Lower leg skin (tissue), 4 donors: ENCODE measurements at regions not wholly inside any gene's neighbourhood (a gene's known extent, or its start where the extent isn't known, plus 50 kb on each side); places are given as distances from the start of the nearest gene placed in this dataset.

Source experiments
- DNase-seq, 2 donors: peaks; one replicate each; pipeline ENCODE4 v3.0.0-alpha.2; 2019; ENCODE audit warnings: low spot score in 2 of 2
- H3K4me3 ChIP-seq: fragments of 200-600 bp; sonication (generic); 2 replicates; pipeline ENCODE4 v1.5.1; 2017; ENCODE audit warnings: mild to moderate bottlenecking, low read depth; ENCODE audit not compliant: poor library complexity, severe bottlenecking
- CTCF ChIP-seq, 3 donors: fragments of 450-650 bp; IDR thresholded peaks; one replicate each; pipeline ENCODE4 v1.5.1; 2016; ENCODE audit warnings: antibody characterized with exemption in 3 of 3, mild to moderate bottlenecking in 3 of 3, moderate library complexity in 2 of 3
- POLR2A ChIP-seq, 2 donors: fragments of 450-650 bp; IDR thresholded peaks; one replicate each; pipeline ENCODE4 v1.6.1; 2016 to 2017; ENCODE audit warnings: antibody characterized with exemption in 2 of 2, mild to moderate bottlenecking in 1 of 2, moderate library complexity in 1 of 2
- WGBS, 2 donors: methylation state at CpG; one replicate each; pipeline ENCODE4 v1.1.5; 2018; 5-methylcytosine and 5-hydroxymethylcytosine counted together
- intact Hi-C: fragments of 100-400 bp; cut with DNase I; formaldehyde crosslinking; loops from one replicate; pipeline ENCODE4 v1.15.0; 2023; ENCODE audit warnings: low total_unique reads

GRCh38 chr6:98433325-98434056 lies 400.9 kb upstream of the POU3F2 start:
- DNase-seq = no peak
- TF ChIP-seq CTCF (IDR thresholded peaks at IDR 0.05) (no peak), POLR2A (IDR thresholded peaks at IDR 0.05) (no peak)
- 70 to 81% methylated on average over 3 of the region's 3 CpGs for WGBS, 2 donors
- no peak overlapping the region for H3K4me3 ChIP-seq
- intact Hi-C loops = no loop called here

DNA sequence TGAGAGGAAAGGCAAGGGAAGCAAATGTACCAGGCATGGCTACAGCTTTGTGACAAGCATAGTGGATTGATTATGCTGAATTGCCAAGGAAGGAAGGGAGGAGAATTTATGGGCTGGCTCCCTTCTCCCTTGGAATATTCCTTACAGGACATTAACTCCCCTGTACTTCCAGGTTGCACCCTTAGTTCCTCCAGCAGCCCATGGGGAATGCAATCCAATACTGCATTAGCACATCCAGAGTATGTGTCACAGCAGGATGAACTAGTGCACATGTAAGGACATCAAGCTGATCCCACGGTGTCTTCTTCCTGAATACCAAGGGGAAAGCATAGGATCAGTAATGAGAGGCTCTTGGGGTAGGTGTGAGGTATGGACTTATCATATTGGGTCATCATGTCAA lies 390.7 kb upstream of the POU3F2 start:
- no peak overlapping the region for H3K4me3 ChIP-seq
- intact Hi-C loops = no loop called here

DNA sequence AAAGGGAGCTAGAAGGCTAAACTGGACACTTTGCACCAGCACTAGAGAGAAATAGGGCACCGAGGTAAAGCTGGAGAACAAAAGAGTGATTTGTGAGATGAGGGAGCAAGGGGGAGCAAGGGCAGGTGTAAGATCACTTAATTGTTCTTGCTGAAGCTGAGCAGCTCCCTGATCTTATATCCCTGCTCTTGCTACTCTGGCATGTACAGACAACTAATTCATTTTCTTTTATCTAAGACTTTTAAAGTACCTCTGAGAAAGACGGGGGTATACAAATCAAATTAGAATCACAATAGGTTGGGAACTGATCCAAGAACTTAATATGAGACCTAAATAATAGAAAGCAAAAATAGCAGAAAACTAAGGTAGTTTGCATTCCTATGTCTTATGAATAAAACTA lies 381.7 kb upstream of the POU3F2 start:
- H3K4me3 ChIP-seq = no peak overlapping the region
- WGBS, 2 donors = 26 to 28% methylated on average over 2 of the region's 2 CpGs
- TF ChIP-seq CTCF (IDR thresholded peaks at IDR 0.05) (no peak), POLR2A (IDR thresholded peaks at IDR 0.05) (no peak)
- intact Hi-C loops = no loop called here
- no peak for DNase-seq

More for the DNA sequence above, 390.7 kb upstream of the POU3F2 start:
- WGBS, 2 donors = 60 to 75% methylated on average over 1 of the region's 1 CpG
- TF ChIP-seq POLR2A (IDR thresholded peaks at IDR 0.05) = no peak
- no peak for TF ChIP-seq CTCF (IDR thresholded peaks at IDR 0.05)
- DNase-seq = no peak

GRCh38 chr6:98454809-98455322 lies 379.5 kb upstream of the POU3F2 start:
- TF ChIP-seq POLR2A (IDR thresholded peaks at IDR 0.05) (no peak), CTCF (IDR thresholded peaks at IDR 0.05) (no peak)
- intact Hi-C loops = no loop called here
- WGBS, 2 donors = 77 to 79% methylated on average over 5 of the region's 5 CpGs

DNA sequence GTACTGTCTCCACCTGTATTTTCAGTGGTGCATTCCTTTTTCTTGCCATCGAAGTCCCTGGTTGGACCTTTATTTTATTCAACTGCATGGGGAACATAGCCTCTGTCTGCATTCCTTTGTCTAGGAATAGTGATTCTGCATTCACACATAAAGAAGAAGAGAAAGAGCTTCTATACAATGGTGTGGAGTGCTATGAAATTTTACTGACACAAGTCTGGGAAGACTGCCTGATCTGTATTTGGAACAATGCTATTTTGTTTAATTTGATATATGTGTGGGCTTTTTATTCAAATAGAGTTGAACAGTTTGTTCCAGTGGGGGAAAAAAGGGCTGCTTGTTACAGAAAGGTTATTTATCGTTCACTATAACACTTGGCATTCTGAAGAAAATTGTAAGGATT lies 375.7 kb upstream of the POU3F2 start:
- intact Hi-C loops = no loop called here
- TF ChIP-seq CTCF (IDR thresholded peaks at IDR 0.05) (no peak), POLR2A (IDR thresholded peaks at IDR 0.05) (no peak)
- WGBS, 2 donors = 75 to 76% methylated on average over 2 of the region's 2 CpGs
- H3K4me3 ChIP-seq = no peak overlapping the region
- no peak for DNase-seq

More at GRCh38 chr6:98454809-98455322, 379.5 kb upstream of the POU3F2 start:
- no peak overlapping the region for H3K4me3 ChIP-seq
- no peak for DNase-seq
